ENCODE measurements at regions not wholly inside any gene's neighbourhood (a gene's known extent, or its start where the extent isn't known, plus 50 kb on each side); places are given as distances from the start of the nearest gene placed in this dataset.

GRCh38 chr14:50013934-50014333 is 102.4 kb downstream of the VCPKMT start:
- TF ChIP-seq CTCF (IDR thresholded peaks at IDR 0.05) (no peak), POLR2AphosphoS5 (IDR thresholded peaks at IDR 0.05; ENCODE audit: low read depth, low read length) (no peak), REST (IDR thresholded peaks at IDR 0.05; ENCODE audit: insufficient read depth in 1 of 2, low read depth in 2 of 2, low read length in 1 of 2) (no peak), TCF7L2 (IDR thresholded peaks at IDR 0.05; ENCODE audit: low read depth, low read length) (no peak), SIN3A (IDR thresholded peaks at IDR 0.05; ENCODE audit: borderline replicate concordance, insufficient read depth, low read depth, low read length) (no peak)

All from Panc1 (cell line).